ENCODE measurements at regions not wholly inside any gene's neighbourhood (a gene's known extent, or its start where the extent isn't known, plus 50 kb on each side); places are given as distances from the start of the nearest gene placed in this dataset.

DNA sequence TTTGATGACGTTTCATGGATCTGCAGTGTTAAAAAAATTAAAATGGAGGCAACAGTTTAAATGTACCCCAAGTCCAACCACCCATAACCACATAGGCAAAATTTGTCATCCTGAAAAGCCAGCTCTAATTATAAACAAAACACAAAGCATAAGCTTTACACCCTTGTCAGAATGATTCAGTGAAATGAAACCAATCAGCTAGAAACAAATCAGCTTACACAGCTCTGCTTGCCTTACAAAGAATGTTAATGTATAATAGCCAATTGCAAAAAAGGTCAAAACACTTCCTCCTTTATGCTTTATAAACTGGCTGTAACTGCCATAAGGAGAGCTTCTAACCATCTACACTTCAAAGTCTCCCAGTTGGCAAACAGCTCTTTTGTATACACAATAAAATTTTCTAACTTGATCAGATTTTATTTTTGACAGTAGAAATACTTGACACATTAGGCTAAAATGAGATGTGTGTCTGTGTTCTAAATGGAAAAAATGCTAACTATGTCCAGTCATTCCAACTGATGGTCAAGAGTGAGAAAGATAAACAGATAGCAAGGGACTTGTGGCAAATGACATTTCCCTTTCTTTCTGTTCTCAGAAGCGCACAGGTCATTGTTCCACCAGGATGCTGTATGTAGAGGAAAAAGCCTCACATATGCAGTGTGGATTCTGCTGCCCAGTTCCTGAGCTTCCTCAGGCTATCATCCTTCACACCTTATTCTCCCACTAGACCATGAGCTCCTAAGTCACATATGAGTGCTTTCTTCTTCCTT, 344.3 kb upstream of the ID4 start:
- no peak overlapping the region for H3K27ac ChIP-seq (replicated peaks in 1 of 4)
- no peak overlapping the region for H3K4me3 ChIP-seq
- TF ChIP-seq POLR2AphosphoS5 (IDR thresholded peaks at IDR 0.05): no peak
- TF ChIP-seq EP300 (IDR thresholded peaks at IDR 0.05): no peak
- TF ChIP-seq, protein P1, sequence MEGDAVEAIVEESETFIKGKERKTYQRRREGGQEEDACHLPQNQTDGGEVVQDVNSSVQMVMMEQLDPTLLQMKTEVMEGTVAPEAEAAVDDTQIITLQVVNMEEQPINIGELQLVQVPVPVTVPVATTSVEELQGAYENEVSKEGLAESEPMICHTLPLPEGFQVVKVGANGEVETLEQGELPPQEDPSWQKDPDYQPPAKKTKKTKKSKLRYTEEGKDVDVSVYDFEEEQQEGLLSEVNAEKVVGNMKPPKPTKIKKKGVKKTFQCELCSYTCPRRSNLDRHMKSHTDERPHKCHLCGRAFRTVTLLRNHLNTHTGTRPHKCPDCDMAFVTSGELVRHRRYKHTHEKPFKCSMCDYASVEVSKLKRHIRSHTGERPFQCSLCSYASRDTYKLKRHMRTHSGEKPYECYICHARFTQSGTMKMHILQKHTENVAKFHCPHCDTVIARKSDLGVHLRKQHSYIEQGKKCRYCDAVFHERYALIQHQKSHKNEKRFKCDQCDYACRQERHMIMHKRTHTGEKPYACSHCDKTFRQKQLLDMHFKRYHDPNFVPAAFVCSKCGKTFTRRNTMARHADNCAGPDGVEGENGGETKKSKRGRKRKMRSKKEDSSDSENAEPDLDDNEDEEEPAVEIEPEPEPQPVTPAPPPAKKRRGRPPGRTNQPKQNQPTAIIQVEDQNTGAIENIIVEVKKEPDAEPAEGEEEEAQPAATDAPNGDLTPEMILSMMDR (IDR thresholded peaks at IDR 0.05): no peak
- no peak for TF ChIP-seq POLR2A (IDR thresholded peaks at IDR 0.05; ENCODE audit: low read depth)
- no peaks in the 10 kb centered on the region for H3K36me3 ChIP-seq
- intact Hi-C loops (cut with DNase I): no loop called here
- H3K9me3 ChIP-seq: peaks cover 0 to 8% (median 0%) of the 10 kb centered on the region in 4 donors
- H3K4me1 ChIP-seq: peaks cover 0 to 10% (median 9%) of the 10 kb centered on the region in 4 donors
- 79% methylated on average over 2 of the region's 2 CpGs for WGBS
- no peak for DNase-seq (ENCODE audit: extremely low spot score)
- H3K27me3 ChIP-seq: no peaks in the 10 kb centered on the region

DNA sequence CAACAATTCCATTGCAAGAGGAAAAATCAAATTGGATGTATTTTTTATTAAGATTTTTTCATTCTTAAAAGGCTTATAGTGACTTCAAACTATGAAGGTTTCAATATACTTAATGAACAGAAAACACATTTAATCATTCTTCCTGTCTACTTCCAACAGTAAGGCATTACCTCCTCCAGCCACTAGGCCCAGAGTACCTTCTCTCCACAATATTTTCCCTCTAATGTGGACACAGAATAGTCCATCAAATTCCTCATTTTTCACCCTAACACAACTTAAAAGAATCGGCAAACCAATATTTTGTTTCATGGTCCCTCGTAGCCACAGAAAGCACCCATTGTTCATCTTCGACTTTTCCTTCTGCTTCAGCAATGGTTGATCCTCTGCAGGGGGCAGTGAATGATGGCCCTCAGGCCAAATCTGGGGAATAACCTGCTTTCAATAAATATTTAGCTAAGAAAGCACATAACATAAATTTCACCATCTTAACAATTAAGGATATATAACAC, 335.4 kb upstream of the ID4 start:
- 81% methylated on average over 3 of the region's 3 CpGs for WGBS
- no peaks in the 10 kb centered on the region for H3K27me3 ChIP-seq
- no peaks in the 10 kb centered on the region for H3K36me3 ChIP-seq
- H3K27ac ChIP-seq (replicated peaks in 1 of 4): no peak overlapping the region
- DNase-seq (ENCODE audit: extremely low spot score): no peak
- no peaks in the 10 kb centered on the region for H3K4me1 ChIP-seq
- peaks cover 0 to 25% (median 10%) of the 10 kb centered on the region in 4 donors for H3K9me3 ChIP-seq
- TF ChIP-seq POLR2A (IDR thresholded peaks at IDR 0.05; ENCODE audit: low read depth): no peak
- no peak for TF ChIP-seq EP300 (IDR thresholded peaks at IDR 0.05)
- no peak for TF ChIP-seq POLR2AphosphoS5 (IDR thresholded peaks at IDR 0.05)
- TF ChIP-seq, protein P1 (IDR thresholded peaks at IDR 0.05): no peak
- H3K4me3 ChIP-seq: no peak overlapping the region
- intact Hi-C loops (cut with DNase I): no loop called here

DNA sequence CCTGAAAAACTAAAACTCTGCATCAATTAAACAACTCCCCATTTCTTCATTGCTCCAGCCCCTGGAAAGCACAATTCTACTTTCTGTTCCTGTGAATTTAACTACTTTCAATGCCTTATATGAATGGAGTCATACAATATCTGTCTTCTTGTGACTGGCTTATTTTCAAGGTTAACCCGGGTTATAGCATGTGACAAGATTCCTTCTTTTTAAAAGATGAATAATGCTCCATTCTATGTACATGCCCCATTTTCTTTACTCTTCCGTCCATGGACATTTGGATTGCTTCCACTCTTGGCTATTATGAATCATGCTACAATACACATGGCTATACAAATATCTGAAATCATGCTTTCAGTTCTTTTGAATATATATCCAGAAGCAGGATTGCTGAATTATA, 334.9 kb upstream of the ID4 start:
- H3K4me1 ChIP-seq: no peaks in the 10 kb centered on the region
- DNase-seq (ENCODE audit: extremely low spot score): no peak
- no peaks in the 10 kb centered on the region for H3K36me3 ChIP-seq
- no peak overlapping the region for H3K27ac ChIP-seq (replicated peaks in 1 of 4)
- H3K27me3 ChIP-seq: no peaks in the 10 kb centered on the region
- TF ChIP-seq POLR2AphosphoS5 (IDR thresholded peaks at IDR 0.05) (no peak), EP300 (IDR thresholded peaks at IDR 0.05) (no peak), POLR2A (IDR thresholded peaks at IDR 0.05; ENCODE audit: low read depth) (no peak)
- TF ChIP-seq, protein P1 (IDR thresholded peaks at IDR 0.05): no peak
- intact Hi-C loops (cut with DNase I): no loop called here
- peaks cover 0 to 25% (median 12%) of the 10 kb centered on the region in 4 donors for H3K9me3 ChIP-seq
- H3K4me3 ChIP-seq: no peak overlapping the region
- WGBS: 79% methylated on average over 2 of the region's 2 CpGs

DNA sequence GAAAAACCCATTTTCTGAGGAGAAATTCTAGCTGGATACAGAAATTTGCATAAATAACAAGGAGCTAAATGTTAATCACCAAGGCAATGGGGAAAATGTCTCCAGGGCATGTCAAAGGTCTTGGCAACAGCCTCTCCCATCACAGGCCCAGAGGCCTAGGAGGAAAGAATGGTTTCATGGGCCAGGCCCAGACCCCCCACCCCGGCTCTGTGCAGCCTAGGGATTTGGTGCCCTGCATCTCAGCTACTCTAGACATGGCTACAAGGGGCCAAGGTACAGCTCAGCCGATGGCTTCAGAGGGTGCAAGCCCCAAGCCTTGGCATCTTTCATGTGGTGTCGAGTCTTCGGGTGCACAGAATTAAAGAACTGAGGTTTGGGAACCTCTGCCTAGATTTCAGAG, 321.2 kb upstream of the ID4 start:
- no peak overlapping the region for H3K4me3 ChIP-seq
- WGBS: 100% methylated on average over 2 of the region's 4 CpGs
- H3K9me3 ChIP-seq: peaks cover 0 to 29% (median 24%) of the 10 kb centered on the region in 4 donors
- no peak overlapping the region for H3K27ac ChIP-seq (replicated peaks in 1 of 4)
- H3K4me1 ChIP-seq: no peaks in the 10 kb centered on the region
- DNase-seq (ENCODE audit: extremely low spot score): no peak
- H3K36me3 ChIP-seq: no peaks in the 10 kb centered on the region
- TF ChIP-seq, protein P1 (IDR thresholded peaks at IDR 0.05): no peak
- TF ChIP-seq POLR2AphosphoS5 (IDR thresholded peaks at IDR 0.05): no peak
- no peaks in the 10 kb centered on the region for H3K27me3 ChIP-seq
- intact Hi-C loops (cut with DNase I): no loop called here

Data from esophagus muscularis mucosa (tissue), 4 donors.